Ovary (tissue), 7 donors: ENCODE measurements at regions not wholly inside any gene's neighbourhood (a gene's known extent, or its start where the extent isn't known, plus 50 kb on each side); places are given as distances from the start of the nearest gene placed in this dataset.
"Not testable (repeated sequence)": the region's sequence is repeated elsewhere in the genome, so short reads cannot be mapped to it uniquely, and the experiment has no call there.

ENCODE experiments used
- DNase-seq, 5 donors: peaks; one replicate each; pipeline ENCODE4 v3.0.0-alpha.2; 2019 to 2020
- H3K27ac ChIP-seq, 2 donors: fragments of 200-600 bp; one replicate each; pipeline versions ENCODE4 v1.5.1 to v1.8.0; 2019 to 2022
- H3K27me3 ChIP-seq: fragments of 200-600 bp; one replicate; pipeline ENCODE4 v1.8.0; 2022
- H3K36me3 ChIP-seq: fragments of 200-600 bp; sonication (generic); one replicate; pipeline ENCODE4 v1.5.1; 2019
- H3K4me1 ChIP-seq: one replicate; pipeline ENCODE4 v1.8.1; 2013; ENCODE audit warnings: mild to moderate bottlenecking, moderate library complexity; ENCODE audit not compliant: insufficient read depth
- H3K4me3 ChIP-seq: fragments of 200-600 bp; sonication (generic); one replicate; pipeline ENCODE4 v1.5.1; 2017
- H3K9me3 ChIP-seq, 2 donors: fragments of 200-600 bp in 1 of 2; sonication (generic) in 1 of 2; one replicate each; pipeline versions ENCODE4 v1.5.1 to v1.8.1; 2013 to 2019; ENCODE audit warnings: mild to moderate bottlenecking in 1 of 2, moderate library complexity in 1 of 2
- CTCF ChIP-seq, 3 donors: fragments of 450-650 bp in 2 of 3; fragments of 200-600 bp in 1 of 3; IDR thresholded peaks; one replicate each; pipeline versions ENCODE4 v1.5.1 to v1.8.0; 2016 to 2022; ENCODE audit warnings: antibody characterized with exemption in 3 of 3, mild to moderate bottlenecking in 1 of 3
- EP300 ChIP-seq: sonication (generic); formaldehyde crosslinking; IDR thresholded peaks from one replicate; pipeline ENCODE4 v1.6.1; 2017; ENCODE audit warnings: antibody characterized with exemption
- POLR2A ChIP-seq: fragments of 450-650 bp; IDR thresholded peaks from one replicate; pipeline ENCODE4 v1.6.1; 2017; ENCODE audit warnings: antibody characterized with exemption, mild to moderate bottlenecking, moderate library complexity
- WGBS, 3 donors: extraction: QIAGEN DNeasy Blood & Tissue Kit in 1 of 3; methylation state at CpG; one replicate each; pipeline versions ENCODE4 v1.1.5 to v1.1.7; 2013 to 2017; 5-methylcytosine and 5-hydroxymethylcytosine counted together
- intact Hi-C, 4 donors: fragments of 100-400 bp; cut with DNase I; formaldehyde crosslinking; loops; one replicate each; pipeline versions ENCODE4 v1.11.0 to v1.15.1; 2022 to 2023
- donor health status: DM: no; HTN: no; CAD: no; lungs with moderate emphysema.
- donor health status: DM: no; HTN: no; CAD: no.
- donor health status: Bipolar disorder and iron deficiency.
- donor health status: DM: no; HTN: no; CAD: no.
- donor health status: DM: yes; HTN: yes; CAD: no.

- H3K9me3 ChIP-seq, result no peaks in the 10 kb centered on the region
- intact Hi-C loops, result loop anchor here in 1 of 4 donors (5.0 kb wide), 1 partner anchor 312 kb away; no protein-coding TSS in a partner anchor
- no peak for TF ChIP-seq CTCF (IDR thresholded peaks at IDR 0.05)
- TF ChIP-seq EP300, result no peak
- no peak for TF ChIP-seq POLR2A
- no peak overlapping the region for H3K27ac ChIP-seq
- H3K27me3 ChIP-seq, result no peaks in the 10 kb centered on the region
- H3K4me3 ChIP-seq, result no peak overlapping the region
- WGBS, 3 donors, result 73 to 93% (median 75%) methylated on average over 1 of the region's 1 CpG
- no peaks in the 10 kb centered on the region for H3K4me1 ChIP-seq
- no peaks in the 10 kb centered on the region for H3K36me3 ChIP-seq
- DNase-seq, result no peak
Observed at GRCh38 chrX:151084454-151084853, 91.9 kb upstream of the GPR50 start.

GRCh38 chrX:151085207-151085606 is 91.2 kb upstream of the GPR50 start:
- no peak for TF ChIP-seq EP300
- 60 to 76% (median 72%) methylated on average over 3 of the region's 3 CpGs for WGBS, 3 donors
- intact Hi-C loops, result no loop called here
- Histone ChIP-seq H3K4me1 (no peaks in the 10 kb centered on the region), H3K4me3 (no peak overlapping the region), H3K27me3 (no peaks in the 10 kb centered on the region), H3K36me3 (no peaks in the 10 kb centered on the region), H3K27ac (no peak overlapping the region), H3K9me3 (no peaks in the 10 kb centered on the region)
- no peak for DNase-seq

- WGBS, 3 donors, result 51 to 65% (median 64%) methylated on average over 3 of the region's 3 CpGs
- Histone ChIP-seq H3K27ac (no peak overlapping the region), H3K9me3 (no peaks in the 10 kb centered on the region), H3K36me3 (no peaks in the 10 kb centered on the region), H3K27me3 (no peaks in the 10 kb centered on the region), H3K4me3 (no peak overlapping the region), H3K4me1 (no peaks in the 10 kb centered on the region)
- DNase-seq, result no peak
- intact Hi-C loops, result no loop called here
- TF ChIP-seq POLR2A (no peak), EP300 (no peak), CTCF (IDR thresholded peaks at IDR 0.05) (no peak)
Observed at GRCh38 chrX:151088221-151088620, 88.2 kb upstream of the GPR50 start.

- TF ChIP-seq CTCF (IDR thresholded peaks at IDR 0.05) (no peak), EP300 (no peak), POLR2A (no peak)
- Histone ChIP-seq H3K9me3 (no peaks in the 10 kb centered on the region), H3K4me3 (no peak overlapping the region), H3K27me3 (no peaks in the 10 kb centered on the region), H3K27ac (no peak overlapping the region), H3K36me3 (no peaks in the 10 kb centered on the region), H3K4me1 (no peaks in the 10 kb centered on the region)
- intact Hi-C loops, result no loop called here
- DNase-seq, result no peak
- WGBS, 3 donors, result 40 to 48% (median 47%) methylated on average over 6 of the region's 6 CpGs
Observed at GRCh38 chrX:151099001-151099400, 77.4 kb upstream of the GPR50 start.

- Histone ChIP-seq H3K4me3 (no peak overlapping the region), H3K9me3 (no peaks in the 10 kb centered on the region), H3K27ac (no peak overlapping the region), H3K4me1 (no peaks in the 10 kb centered on the region), H3K27me3 (no peaks in the 10 kb centered on the region), H3K36me3 (no peaks in the 10 kb centered on the region)
- intact Hi-C loops, result no loop called here
- no peak for TF ChIP-seq CTCF (IDR thresholded peaks at IDR 0.05)
- no peak for TF ChIP-seq POLR2A
- TF ChIP-seq EP300, result no peak
- 32 to 57% (median 42%) methylated on average over 1 of the region's 1 CpG for WGBS, 3 donors
- no peak for DNase-seq
Observed at GRCh38 chrX:151100799-151101198, 75.6 kb upstream of the GPR50 start.

- intact Hi-C loops, H3K36me3 ChIP-seq: not testable (repeated sequence)
Observed at GRCh38 chrX:151113200-151113599, 63.2 kb upstream of the GPR50 start.

More at GRCh38 chrX:151113200-151113599, 63.2 kb upstream of the GPR50 start:
- DNase-seq, H3K27ac ChIP-seq, H3K9me3 ChIP-seq, H3K4me3 ChIP-seq, H3K27me3 ChIP-seq, H3K4me1 ChIP-seq: not testable (repeated sequence)
- WGBS, 3 donors, result 70 to 87% (median 73%) methylated on average over 3 of the region's 3 CpGs
